ENCODE measurements at regions not wholly inside any gene's neighbourhood (a gene's known extent, or its start where the extent isn't known, plus 50 kb on each side); places are given as distances from the start of the nearest gene placed in this dataset.
"Not testable (repeated sequence)": the region's sequence is repeated elsewhere in the genome, so short reads cannot be mapped to it uniquely, and the experiment has no call there.

- no peak for DNase-seq (ENCODE audit: low spot score)
- in situ Hi-C loops (cut with HindIII; ENCODE audit: low sequenced_read_pairs): no loop called here
Observed at GRCh38 chr4:14340321-14340720, 662.0 kb upstream of the CPEB2 start.

GRCh38 chr4:14343961-14344360 is 658.3 kb upstream of the CPEB2 start:
- in situ Hi-C loops (cut with HindIII; ENCODE audit: low sequenced_read_pairs): no loop called here
- DNase-seq (ENCODE audit: low spot score): no peak

DNA sequence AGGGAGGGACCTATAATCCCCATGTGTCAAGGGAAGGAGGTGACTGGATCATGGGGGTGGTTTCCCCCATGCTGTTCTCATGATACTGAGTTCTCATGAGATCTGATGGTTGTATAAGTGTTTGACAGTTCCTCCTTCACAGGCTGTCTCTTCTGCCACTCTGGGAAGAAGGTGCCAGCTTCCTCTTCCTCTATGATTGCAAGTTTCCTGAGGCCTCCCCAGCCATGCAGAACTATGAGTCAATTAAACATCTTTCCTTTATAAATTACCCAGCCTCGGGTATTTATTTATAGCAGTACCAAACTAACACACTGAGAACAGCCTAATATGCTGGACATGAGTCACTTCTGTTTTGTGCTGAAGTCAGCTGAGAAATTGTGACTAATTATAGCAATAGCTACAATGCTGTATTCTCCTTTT is 656.9 kb upstream of the CPEB2 start:
- in situ Hi-C loops (cut with HindIII; ENCODE audit: low sequenced_read_pairs): no loop called here
- no peak for DNase-seq (ENCODE audit: low spot score)

- in situ Hi-C loops (cut with HindIII; ENCODE audit: low sequenced_read_pairs): no loop called here
Observed at GRCh38 chr4:14347526-14347925, 654.8 kb upstream of the CPEB2 start.

GRCh38 chr4:14348506-14348905 is 653.8 kb upstream of the CPEB2 start:
- no peak for DNase-seq (ENCODE audit: low spot score)
- in situ Hi-C loops (cut with HindIII; ENCODE audit: low sequenced_read_pairs): no loop called here

More at GRCh38 chr4:14347526-14347925, 654.8 kb upstream of the CPEB2 start:
- no peak for DNase-seq (ENCODE audit: low spot score)

- in situ Hi-C loops (cut with HindIII; ENCODE audit: low sequenced_read_pairs); DNase-seq (ENCODE audit: low spot score): not testable (repeated sequence)
Observed at GRCh38 chr4:14358544-14359160, 643.6 kb upstream of the CPEB2 start.

- DNase-seq (ENCODE audit: low spot score): no peak
- in situ Hi-C loops (cut with HindIII; ENCODE audit: low sequenced_read_pairs): no loop called here
Observed at GRCh38 chr4:14359991-14360390, 642.3 kb upstream of the CPEB2 start.

GRCh38 chr4:14361084-14361483 is 641.2 kb upstream of the CPEB2 start:
- in situ Hi-C loops (cut with HindIII; ENCODE audit: low sequenced_read_pairs): no loop called here
- DNase-seq (ENCODE audit: low spot score): no peak

GRCh38 chr4:14362385-14362784 is 639.9 kb upstream of the CPEB2 start:
- DNase-seq (ENCODE audit: low spot score): no peak
- in situ Hi-C loops (cut with HindIII; ENCODE audit: low sequenced_read_pairs): no loop called here

DNA sequence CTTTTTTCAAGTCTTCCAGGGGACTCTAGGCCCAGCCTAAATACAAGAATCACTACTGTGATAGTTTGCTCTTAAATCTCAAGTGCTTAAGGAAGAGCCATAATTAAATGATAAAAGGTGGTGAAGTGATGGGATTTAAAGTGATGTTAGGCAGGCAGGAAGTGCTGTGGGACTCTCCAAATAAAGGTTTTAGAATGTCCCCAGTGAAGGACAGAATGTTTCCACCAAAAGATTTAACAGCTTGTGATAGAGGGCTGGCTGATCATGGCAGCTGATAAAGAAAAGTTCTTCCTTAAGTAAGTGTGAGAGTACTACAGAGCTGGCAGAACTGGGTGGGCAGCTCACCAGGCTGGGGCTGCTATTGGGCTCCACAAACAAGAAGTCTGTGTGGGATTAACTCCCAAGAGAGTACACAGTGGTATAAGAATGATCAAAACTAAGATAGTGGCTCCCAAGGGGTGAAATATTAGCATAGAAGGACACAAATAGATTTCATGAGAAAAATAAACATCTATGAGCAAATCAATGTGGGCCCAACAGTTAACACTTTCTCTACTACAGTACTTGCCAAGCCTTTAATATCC is 637.2 kb upstream of the CPEB2 start:
- in situ Hi-C loops (cut with HindIII; ENCODE audit: low sequenced_read_pairs): no loop called here
- no peak for DNase-seq (ENCODE audit: low spot score)

DNA sequence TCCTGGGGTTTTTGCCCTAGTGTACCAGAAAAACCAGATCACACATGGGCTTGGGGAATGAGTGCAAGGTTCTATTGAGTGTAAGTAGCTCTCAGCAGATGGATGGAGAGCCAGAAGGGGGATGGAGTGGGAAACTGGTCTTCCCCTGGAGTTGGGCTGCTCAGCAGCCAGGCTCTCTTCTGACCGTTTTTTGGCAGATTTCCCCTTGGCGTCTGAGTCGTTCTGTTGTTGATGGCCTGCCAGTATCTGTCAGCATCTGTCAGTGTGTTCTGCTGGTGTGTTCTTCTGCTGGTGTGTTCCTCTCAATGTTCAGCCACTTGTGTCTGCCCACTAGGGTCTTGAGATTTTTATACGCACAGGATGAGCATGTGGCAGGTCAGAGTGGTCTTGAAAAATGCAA is 633.9 kb upstream of the CPEB2 start:
- in situ Hi-C loops (cut with HindIII; ENCODE audit: low sequenced_read_pairs): no loop called here
- no peak for DNase-seq (ENCODE audit: low spot score)

- in situ Hi-C loops (cut with HindIII; ENCODE audit: low sequenced_read_pairs): no loop called here
- no peak for DNase-seq (ENCODE audit: low spot score)
Observed at GRCh38 chr4:14371131-14371530, 631.1 kb upstream of the CPEB2 start.

DNA sequence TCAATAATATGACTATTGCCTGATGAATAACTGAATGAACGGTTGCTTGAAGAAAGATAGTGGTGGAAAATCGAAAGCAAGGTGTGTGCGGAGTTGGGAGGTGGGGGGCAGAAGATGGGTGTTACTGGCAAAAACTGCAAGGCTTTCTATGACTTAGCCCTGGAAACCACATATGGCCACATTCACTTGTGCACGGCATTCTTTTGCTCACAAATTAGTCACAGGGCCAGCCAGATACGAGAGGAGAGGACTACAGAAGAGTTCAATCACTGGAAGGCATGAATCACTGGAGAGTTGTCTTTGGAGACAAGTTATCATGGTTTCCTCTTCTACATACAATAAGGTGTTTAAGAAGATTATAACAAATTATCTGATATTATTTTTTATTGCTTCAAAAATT is 626.5 kb upstream of the CPEB2 start:
- DNase-seq (ENCODE audit: low spot score): no peak
- in situ Hi-C loops (cut with HindIII; ENCODE audit: low sequenced_read_pairs): no loop called here

- no peak for DNase-seq (ENCODE audit: low spot score)
- in situ Hi-C loops (cut with HindIII; ENCODE audit: low sequenced_read_pairs): no loop called here
Observed at GRCh38 chr4:14379183-14379582, 623.1 kb upstream of the CPEB2 start.

GRCh38 chr4:14383652-14384051 is 618.6 kb upstream of the CPEB2 start:
- no peak for DNase-seq (ENCODE audit: low spot score)
- in situ Hi-C loops (cut with HindIII; ENCODE audit: low sequenced_read_pairs): no loop called here

- in situ Hi-C loops (cut with HindIII; ENCODE audit: low sequenced_read_pairs): no loop called here
Observed at GRCh38 chr4:14384824-14385223, 617.5 kb upstream of the CPEB2 start.

DNA sequence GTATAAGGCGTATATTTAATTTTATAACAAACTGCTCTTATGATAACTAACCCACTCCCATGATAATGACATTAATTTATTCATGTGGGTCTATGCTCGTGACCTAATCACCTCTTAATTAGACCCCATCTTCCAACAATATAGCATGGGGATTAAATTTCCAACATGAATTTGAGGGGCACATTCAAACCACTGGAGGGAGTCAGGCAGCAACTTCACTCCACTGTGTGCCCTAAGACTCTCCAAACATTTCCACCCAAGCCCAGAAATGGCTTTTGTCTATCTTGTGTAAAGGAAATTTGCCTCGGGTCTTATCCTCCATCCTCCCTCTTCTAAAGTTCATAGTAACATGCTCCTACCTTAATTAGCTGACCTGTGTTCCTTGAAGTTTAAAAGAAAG is 616.1 kb upstream of the CPEB2 start:
- in situ Hi-C loops (cut with HindIII; ENCODE audit: low sequenced_read_pairs): no loop called here
- DNase-seq (ENCODE audit: low spot score): no peak

More at GRCh38 chr4:14384824-14385223, 617.5 kb upstream of the CPEB2 start:
- no peak for DNase-seq (ENCODE audit: low spot score)

DNA sequence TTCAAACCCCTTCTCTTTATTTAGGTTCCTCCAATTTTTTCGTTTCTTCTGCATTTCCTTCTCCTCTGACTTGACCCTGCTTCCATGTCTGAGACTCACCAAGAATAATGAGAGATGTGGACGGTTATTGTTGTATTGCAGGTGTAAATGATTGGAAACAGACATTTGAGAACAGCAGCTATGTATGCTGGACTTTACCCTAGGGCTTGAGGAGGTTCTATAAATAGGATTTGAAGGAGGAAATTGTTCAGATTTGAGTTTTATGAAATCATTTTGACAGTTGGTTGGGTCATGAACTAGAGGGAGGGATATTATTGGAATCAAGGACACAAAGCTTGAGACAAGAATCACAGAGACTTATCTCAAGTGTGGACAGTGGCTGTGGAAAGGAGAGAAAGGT is 614.6 kb upstream of the CPEB2 start:
- in situ Hi-C loops (cut with HindIII; ENCODE audit: low sequenced_read_pairs): no loop called here
- DNase-seq (ENCODE audit: low spot score): no peak

- in situ Hi-C loops (cut with HindIII; ENCODE audit: low sequenced_read_pairs): no loop called here
- DNase-seq (ENCODE audit: low spot score): no peak
Observed at GRCh38 chr4:14392378-14392777, 609.9 kb upstream of the CPEB2 start.

GRCh38 chr4:14396183-14396582 is 606.1 kb upstream of the CPEB2 start:
- no peak for DNase-seq (ENCODE audit: low spot score)
- in situ Hi-C loops (cut with HindIII; ENCODE audit: low sequenced_read_pairs): no loop called here

DNA sequence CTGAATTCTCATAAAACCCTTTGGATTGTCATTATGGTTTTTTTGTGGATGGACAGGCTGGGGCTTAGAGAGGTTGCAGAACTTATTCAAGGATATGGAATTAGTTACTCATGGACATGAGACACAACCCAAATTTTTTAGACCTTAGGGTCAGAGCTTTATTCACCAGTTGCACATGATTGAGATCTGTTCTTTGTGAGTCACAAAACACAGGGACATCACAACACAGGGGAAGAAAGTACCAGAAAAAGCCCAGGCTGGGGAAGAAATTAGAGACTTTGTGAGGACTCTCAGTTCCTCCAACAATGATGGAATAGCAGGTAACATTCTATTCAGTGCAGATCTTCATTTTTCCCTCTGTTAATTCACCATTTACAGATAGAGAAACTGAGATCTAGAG is 602.4 kb upstream of the CPEB2 start:
- in situ Hi-C loops (cut with HindIII; ENCODE audit: low sequenced_read_pairs): no loop called here
- no peak for DNase-seq (ENCODE audit: low spot score)
